ENCODE measurements at regions not wholly inside any gene's neighbourhood (a gene's known extent, or its start where the extent isn't known, plus 50 kb on each side); places are given as distances from the start of the nearest gene placed in this dataset.

DNA sequence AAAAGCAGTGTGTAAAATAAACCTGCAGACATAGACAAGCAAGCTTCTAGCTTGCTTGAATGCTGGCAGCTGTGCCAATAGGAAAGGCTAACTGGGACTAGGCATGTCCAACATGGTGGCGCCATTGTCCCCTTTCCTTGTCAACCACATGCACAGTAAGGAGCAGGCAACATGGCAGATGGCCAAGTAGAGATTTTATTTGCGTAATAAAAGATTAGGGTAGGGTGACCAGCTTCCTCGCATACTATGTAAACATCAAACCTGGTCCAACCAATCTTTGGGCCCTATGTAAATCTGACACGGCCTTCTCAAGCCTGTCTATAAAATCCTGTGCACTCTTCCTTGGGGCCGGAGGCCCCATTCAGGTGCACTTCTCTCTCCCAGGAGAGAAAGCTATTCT is 575.4 kb upstream of the GOLIM4 start:
- TF ChIP-seq, protein P1, sequence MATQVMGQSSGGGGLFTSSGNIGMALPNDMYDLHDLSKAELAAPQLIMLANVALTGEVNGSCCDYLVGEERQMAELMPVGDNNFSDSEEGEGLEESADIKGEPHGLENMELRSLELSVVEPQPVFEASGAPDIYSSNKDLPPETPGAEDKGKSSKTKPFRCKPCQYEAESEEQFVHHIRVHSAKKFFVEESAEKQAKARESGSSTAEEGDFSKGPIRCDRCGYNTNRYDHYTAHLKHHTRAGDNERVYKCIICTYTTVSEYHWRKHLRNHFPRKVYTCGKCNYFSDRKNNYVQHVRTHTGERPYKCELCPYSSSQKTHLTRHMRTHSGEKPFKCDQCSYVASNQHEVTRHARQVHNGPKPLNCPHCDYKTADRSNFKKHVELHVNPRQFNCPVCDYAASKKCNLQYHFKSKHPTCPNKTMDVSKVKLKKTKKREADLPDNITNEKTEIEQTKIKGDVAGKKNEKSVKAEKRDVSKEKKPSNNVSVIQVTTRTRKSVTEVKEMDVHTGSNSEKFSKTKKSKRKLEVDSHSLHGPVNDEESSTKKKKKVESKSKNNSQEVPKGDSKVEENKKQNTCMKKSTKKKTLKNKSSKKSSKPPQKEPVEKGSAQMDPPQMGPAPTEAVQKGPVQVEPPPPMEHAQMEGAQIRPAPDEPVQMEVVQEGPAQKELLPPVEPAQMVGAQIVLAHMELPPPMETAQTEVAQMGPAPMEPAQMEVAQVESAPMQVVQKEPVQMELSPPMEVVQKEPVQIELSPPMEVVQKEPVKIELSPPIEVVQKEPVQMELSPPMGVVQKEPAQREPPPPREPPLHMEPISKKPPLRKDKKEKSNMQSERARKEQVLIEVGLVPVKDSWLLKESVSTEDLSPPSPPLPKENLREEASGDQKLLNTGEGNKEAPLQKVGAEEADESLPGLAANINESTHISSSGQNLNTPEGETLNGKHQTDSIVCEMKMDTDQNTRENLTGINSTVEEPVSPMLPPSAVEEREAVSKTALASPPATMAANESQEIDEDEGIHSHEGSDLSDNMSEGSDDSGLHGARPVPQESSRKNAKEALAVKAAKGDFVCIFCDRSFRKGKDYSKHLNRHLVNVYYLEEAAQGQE (IDR thresholded peaks at IDR 0.05; ENCODE audit: low read depth) = no peak
- 0 out of 2 replicates have a peak, but pooled peaks have one; percentile 13 for TF ChIP-seq YY1 (IDR thresholded peaks at IDR 0.05; ENCODE audit: low read depth)
- TF ChIP-seq RAD21 (IDR thresholded peaks at IDR 0.05; ENCODE audit: low read depth) = no peak
- TF ChIP-seq FOXM1 (IDR thresholded peaks at IDR 0.05; ENCODE audit: borderline replicate concordance, low read depth) = no peak
- TF ChIP-seq TCF12 (IDR thresholded peaks at IDR 0.05; ENCODE audit: low read depth) = no peak
